Ishikawa (cell line): ENCODE measurements at regions not wholly inside any gene's neighbourhood (a gene's known extent, or its start where the extent isn't known, plus 50 kb on each side); places are given as distances from the start of the nearest gene placed in this dataset.

Source experiments
- EGR1 ChIP-seq: IDR thresholded peaks from 2 replicates; pipeline ENCODE4 v1.6.1; 2012
- EP300 ChIP-seq: IDR thresholded peaks from 2 replicates; pipeline ENCODE4 v1.6.1; 2012; ENCODE audit warnings: borderline replicate concordance
- FOXM1 ChIP-seq: IDR thresholded peaks from 2 replicates; pipeline ENCODE4 v1.6.1; 2012; ENCODE audit warnings: low read depth, borderline replicate concordance
- TEAD4 ChIP-seq: IDR thresholded peaks from 2 replicates; pipeline ENCODE4 v1.6.1; 2012

DNA sequence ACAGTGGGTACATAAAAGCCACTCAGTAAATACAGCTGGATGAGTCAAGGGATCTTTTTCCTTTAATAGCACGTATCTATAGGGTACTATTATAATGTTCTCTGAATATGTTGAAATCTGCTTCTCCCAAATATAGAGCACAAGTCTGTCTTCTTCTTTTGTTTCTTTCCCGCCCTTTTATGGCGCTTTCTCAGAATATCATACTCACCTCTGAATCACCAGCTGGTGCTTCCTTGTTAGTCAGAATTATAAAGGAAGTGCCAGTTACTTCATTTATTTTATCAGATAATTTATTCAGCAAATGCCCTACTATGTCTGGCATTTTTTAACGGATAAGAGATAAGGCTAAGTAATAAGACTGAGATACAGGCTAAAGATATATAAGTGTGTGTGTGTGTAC is 772.9 kb downstream of the SORCS3 start:
- TF ChIP-seq TEAD4: no peak
- no peak for TF ChIP-seq FOXM1
- no peak for TF ChIP-seq EP300
- no peak for TF ChIP-seq EGR1
